ENCODE measurements at regions not wholly inside any gene's neighbourhood (a gene's known extent, or its start where the extent isn't known, plus 50 kb on each side); places are given as distances from the start of the nearest gene placed in this dataset.

DNA sequence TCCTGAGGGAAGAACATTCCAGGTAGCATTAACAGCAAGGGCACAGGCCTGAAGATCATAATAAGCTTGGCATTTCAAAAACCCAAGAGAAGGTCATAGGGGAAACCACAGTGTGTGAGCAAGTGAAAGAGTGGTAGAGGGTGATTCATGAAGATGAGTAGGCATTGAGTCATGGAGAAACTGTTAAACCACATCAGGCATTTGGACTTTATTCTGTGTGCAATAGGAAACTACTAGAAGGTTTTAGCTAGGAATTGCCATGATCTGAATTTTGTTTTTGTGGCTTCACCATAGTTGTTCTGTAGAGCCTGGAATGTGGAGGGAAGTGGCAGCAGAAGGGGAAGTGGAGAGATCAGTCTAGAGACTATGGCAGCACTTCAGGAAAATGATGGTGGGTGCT is 359.0 kb upstream of the PTBP2 start:
- Histone ChIP-seq H3K36me3 (ENCODE audit: insufficient read depth, low read length) (no peaks in the 10 kb centered on the region), H3K4me1 (ENCODE audit: insufficient read depth, low read length) (peaks cover 61% of the 10 kb centered on the region), H4K20me1 (ENCODE audit: insufficient read depth, low read length) (no peaks in the 10 kb centered on the region), H3K4me3 (ENCODE audit: insufficient read depth, low read length) (no peak overlapping the region), H3K27ac (ENCODE audit: low read depth, low read length) (peak overlapping the region; percentile 60), H3K27me3 (ENCODE audit: insufficient read depth, low read length) (no peaks in the 10 kb centered on the region), H2AFZ (ENCODE audit: low read length) (no peak overlapping the region), H3K79me2 (ENCODE audit: insufficient read depth, low read length) (no peaks in the 10 kb centered on the region), H3K4me2 (ENCODE audit: insufficient read depth, low read length) (peak overlapping the region; percentile 43), H3K9me3 (ENCODE audit: low read depth, low read length) (no peaks in the 10 kb centered on the region)
- TF ChIP-seq, protein P1, sequence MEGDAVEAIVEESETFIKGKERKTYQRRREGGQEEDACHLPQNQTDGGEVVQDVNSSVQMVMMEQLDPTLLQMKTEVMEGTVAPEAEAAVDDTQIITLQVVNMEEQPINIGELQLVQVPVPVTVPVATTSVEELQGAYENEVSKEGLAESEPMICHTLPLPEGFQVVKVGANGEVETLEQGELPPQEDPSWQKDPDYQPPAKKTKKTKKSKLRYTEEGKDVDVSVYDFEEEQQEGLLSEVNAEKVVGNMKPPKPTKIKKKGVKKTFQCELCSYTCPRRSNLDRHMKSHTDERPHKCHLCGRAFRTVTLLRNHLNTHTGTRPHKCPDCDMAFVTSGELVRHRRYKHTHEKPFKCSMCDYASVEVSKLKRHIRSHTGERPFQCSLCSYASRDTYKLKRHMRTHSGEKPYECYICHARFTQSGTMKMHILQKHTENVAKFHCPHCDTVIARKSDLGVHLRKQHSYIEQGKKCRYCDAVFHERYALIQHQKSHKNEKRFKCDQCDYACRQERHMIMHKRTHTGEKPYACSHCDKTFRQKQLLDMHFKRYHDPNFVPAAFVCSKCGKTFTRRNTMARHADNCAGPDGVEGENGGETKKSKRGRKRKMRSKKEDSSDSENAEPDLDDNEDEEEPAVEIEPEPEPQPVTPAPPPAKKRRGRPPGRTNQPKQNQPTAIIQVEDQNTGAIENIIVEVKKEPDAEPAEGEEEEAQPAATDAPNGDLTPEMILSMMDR (IDR thresholded peaks at IDR 0.05; ENCODE audit: extremely low read depth, low read depth, low read length) = no peak
- DNase-seq (ENCODE audit: insufficient read length, low spot score, missing footprints) = peak; percentile 74

DNA sequence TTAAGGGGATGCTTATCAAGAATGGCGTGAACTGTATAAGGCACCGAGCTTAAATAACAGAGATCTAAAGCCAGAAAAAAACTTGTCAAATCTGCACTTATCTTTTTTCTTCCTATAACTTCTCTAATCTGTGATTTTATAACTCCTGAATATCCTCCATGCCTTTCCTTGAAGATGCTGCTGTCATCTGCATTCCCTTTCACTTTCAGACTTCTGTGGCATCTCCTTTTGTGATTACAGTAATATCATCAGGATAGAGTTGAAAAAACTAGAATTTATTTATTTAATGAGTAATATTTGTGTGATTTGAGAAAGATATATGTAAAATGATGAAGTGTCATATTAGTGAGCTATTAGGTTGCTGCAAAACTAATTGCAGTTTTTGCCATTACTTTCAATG is 357.8 kb upstream of the PTBP2 start:
- TF ChIP-seq, protein P1 (IDR thresholded peaks at IDR 0.05; ENCODE audit: extremely low read depth, low read depth, low read length) = no peak
- Histone ChIP-seq H3K4me2 (ENCODE audit: insufficient read depth, low read length) (no peak overlapping the region), H2AFZ (ENCODE audit: low read length) (no peak overlapping the region), H4K20me1 (ENCODE audit: insufficient read depth, low read length) (no peaks in the 10 kb centered on the region), H3K4me1 (ENCODE audit: insufficient read depth, low read length) (peaks cover 61% of the 10 kb centered on the region), H3K36me3 (ENCODE audit: insufficient read depth, low read length) (no peaks in the 10 kb centered on the region), H3K27me3 (ENCODE audit: insufficient read depth, low read length) (no peaks in the 10 kb centered on the region), H3K79me2 (ENCODE audit: insufficient read depth, low read length) (no peaks in the 10 kb centered on the region), H3K27ac (ENCODE audit: low read depth, low read length) (peak overlapping the region; percentile 21), H3K4me3 (ENCODE audit: insufficient read depth, low read length) (no peak overlapping the region), H3K9me3 (ENCODE audit: low read depth, low read length) (no peaks in the 10 kb centered on the region)
- DNase-seq (ENCODE audit: insufficient read length, low spot score, missing footprints) = no peak

DNA sequence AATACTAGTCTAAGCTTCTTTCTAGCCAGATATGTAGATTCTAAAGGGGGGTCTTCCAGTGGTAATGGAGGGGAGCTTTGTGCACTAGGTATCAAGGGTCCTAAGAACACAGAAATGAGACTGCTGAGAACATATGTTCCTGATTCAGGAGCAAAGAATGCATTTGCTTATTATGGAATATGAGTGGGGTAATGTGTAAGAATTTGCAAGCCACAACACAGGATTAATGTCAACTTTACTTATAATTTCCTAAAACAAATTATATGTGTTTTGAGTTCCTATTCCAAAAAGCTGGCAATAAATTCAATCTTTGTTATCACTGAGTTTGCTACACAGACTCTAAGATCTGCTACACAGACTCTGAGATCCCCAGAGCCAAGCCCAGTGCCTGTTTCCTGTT is 357.0 kb upstream of the PTBP2 start:
- H4K20me1 ChIP-seq (ENCODE audit: insufficient read depth, low read length) = no peaks in the 10 kb centered on the region
- H3K79me2 ChIP-seq (ENCODE audit: insufficient read depth, low read length) = no peaks in the 10 kb centered on the region
- no peaks in the 10 kb centered on the region for H3K27me3 ChIP-seq (ENCODE audit: insufficient read depth, low read length)
- TF ChIP-seq, protein P1 (IDR thresholded peaks at IDR 0.05; ENCODE audit: extremely low read depth, low read depth, low read length) = no peak
- no peaks in the 10 kb centered on the region for H3K36me3 ChIP-seq (ENCODE audit: insufficient read depth, low read length)
- DNase-seq (ENCODE audit: insufficient read length, low spot score, missing footprints) = no peak
- H3K9me3 ChIP-seq (ENCODE audit: low read depth, low read length) = no peaks in the 10 kb centered on the region
- peak overlapping the region; percentile 21 for H3K27ac ChIP-seq (ENCODE audit: low read depth, low read length)
- H2AFZ ChIP-seq (ENCODE audit: low read length) = no peak overlapping the region
- peak overlapping the region; percentile 8 for H3K4me2 ChIP-seq (ENCODE audit: insufficient read depth, low read length)
- H3K4me3 ChIP-seq (ENCODE audit: insufficient read depth, low read length) = no peak overlapping the region
- peaks cover 61% of the 10 kb centered on the region for H3K4me1 ChIP-seq (ENCODE audit: insufficient read depth, low read length)

DNA sequence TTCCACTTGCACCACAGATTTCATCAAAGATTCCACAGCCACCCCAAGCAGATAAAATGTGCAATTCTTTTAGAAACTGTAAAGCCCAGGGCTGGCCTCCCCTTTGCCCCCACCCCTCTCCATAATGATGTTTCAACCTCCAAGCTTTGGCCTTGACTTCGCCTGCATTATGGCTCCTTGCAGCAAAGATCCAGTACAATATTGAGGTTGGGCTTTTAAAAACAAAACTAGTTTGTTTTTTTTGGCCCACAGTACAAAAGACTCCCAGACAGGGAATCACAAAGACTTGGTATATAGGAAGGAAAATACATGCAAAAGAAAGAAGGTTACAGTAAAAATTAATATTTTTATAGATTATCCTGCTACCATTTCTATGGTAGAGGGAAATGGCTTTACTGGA is 356.5 kb upstream of the PTBP2 start:
- no peak for DNase-seq (ENCODE audit: insufficient read length, low spot score, missing footprints)
- H3K27ac ChIP-seq (ENCODE audit: low read depth, low read length) = peak overlapping the region; percentile 21
- H3K4me2 ChIP-seq (ENCODE audit: insufficient read depth, low read length) = peak overlapping the region; percentile 8

More for the DNA sequence above, 356.5 kb upstream of the PTBP2 start:
- peaks cover 58% of the 10 kb centered on the region for H3K4me1 ChIP-seq (ENCODE audit: insufficient read depth, low read length)
- no peak overlapping the region for H2AFZ ChIP-seq (ENCODE audit: low read length)
- H3K79me2 ChIP-seq (ENCODE audit: insufficient read depth, low read length) = no peaks in the 10 kb centered on the region
- no peak overlapping the region for H3K4me3 ChIP-seq (ENCODE audit: insufficient read depth, low read length)
- H4K20me1 ChIP-seq (ENCODE audit: insufficient read depth, low read length) = no peaks in the 10 kb centered on the region
- no peaks in the 10 kb centered on the region for H3K27me3 ChIP-seq (ENCODE audit: insufficient read depth, low read length)
- TF ChIP-seq, protein P1 (IDR thresholded peaks at IDR 0.05; ENCODE audit: extremely low read depth, low read depth, low read length) = no peak
- no peaks in the 10 kb centered on the region for H3K36me3 ChIP-seq (ENCODE audit: insufficient read depth, low read length)
- H3K9me3 ChIP-seq (ENCODE audit: low read depth, low read length) = no peaks in the 10 kb centered on the region
